Endothelial cell of umbilical vein (primary cell): ENCODE measurements at regions not wholly inside any gene's neighbourhood (a gene's known extent, or its start where the extent isn't known, plus 50 kb on each side); places are given as distances from the start of the nearest gene placed in this dataset.

ENCODE experiments used
- CTCF ChIP-seq, 2 donors: IDR thresholded peaks; 1 replicate in 1 of 2; 2 replicates in 1 of 2; pipeline ENCODE4 v1.5.1; 2011; ENCODE audit warnings: low read length in 2 of 2, mild to moderate bottlenecking in 2 of 2, moderate library complexity in 2 of 2, control low read depth in 1 of 2, inconsistent platforms in 1 of 2, low read depth in 1 of 2; ENCODE audit not compliant: insufficient read depth in 1 of 2; ENCODE audit errors: extremely low read depth in 1 of 2
- POLR2A ChIP-seq: IDR thresholded peaks from 2 replicates; pipeline ENCODE4 v1.6.1; 2012; ENCODE audit warnings: low read depth, mild to moderate bottlenecking, control low read depth, low read length

GRCh38 chr3:193984876-193985275 lies 151.1 kb upstream of the HES1 start:
- TF ChIP-seq POLR2A (no peak), CTCF (IDR thresholded peaks at IDR 0.05; ENCODE audit: extremely low read depth in 1 of 2, insufficient read depth in 1 of 2, low read depth in 1 of 2, low read length in 2 of 2) (no peak)
